Sigmoid colon (tissue), 6 donors: ENCODE measurements at regions not wholly inside any gene's neighbourhood (a gene's known extent, or its start where the extent isn't known, plus 50 kb on each side); places are given as distances from the start of the nearest gene placed in this dataset.
"Not testable (repeated sequence)": the region's sequence is repeated elsewhere in the genome, so short reads cannot be mapped to it uniquely, and the experiment has no call there.

Experiments used
- DNase-seq: peaks from one replicate; pipeline ENCODE4 v3.0.0-alpha.2; 2019
- H3K27ac ChIP-seq, 4 donors: fragments of 200-600 bp; sonication (generic); one replicate each; pipeline ENCODE4 v1.5.1; 2016 to 2019; ENCODE audit warnings: mild to moderate bottlenecking in 1 of 4
- H3K27me3 ChIP-seq, 3 donors: fragments of 200-600 bp; sonication (generic); one replicate each; pipeline ENCODE4 v1.5.1; 2019; ENCODE audit warnings: mild to moderate bottlenecking in 1 of 3
- H3K36me3 ChIP-seq, 4 donors: fragments of 200-600 bp; sonication (generic); one replicate each; pipeline ENCODE4 v1.5.1; 2016 to 2019
- H3K4me1 ChIP-seq, 4 donors: fragments of 200-600 bp; sonication (generic); one replicate each; pipeline ENCODE4 v1.5.1; 2017 to 2019
- H3K4me3 ChIP-seq, 4 donors: fragments of 200-600 bp; sonication (generic); one replicate each; pipeline ENCODE4 v1.5.1; 2017 to 2019; ENCODE audit warnings: mild to moderate bottlenecking in 2 of 4, moderate library complexity in 1 of 4
- H3K9me3 ChIP-seq, 4 donors: fragments of 200-600 bp in 3 of 4; sonication (generic) in 3 of 4; one replicate each; pipeline versions ENCODE4 v1.5.1 to v1.6.1; 2013 to 2019
- CTCF ChIP-seq, 4 experiments: fragments of 450-650 bp in 3 of 4; fragments of 200-600 bp in 1 of 4; IDR thresholded peaks; one replicate each; pipeline ENCODE4 v1.5.1; 2016 to 2019; ENCODE audit warnings: antibody characterized with exemption in 4 of 4, mild to moderate bottlenecking in 3 of 4, moderate library complexity in 2 of 4
- EP300 ChIP-seq, 4 donors: sonication (generic); formaldehyde crosslinking; IDR thresholded peaks; one replicate each; pipeline ENCODE4 v1.6.1; 2017; ENCODE audit warnings: antibody characterized with exemption in 4 of 4
- POLR2A ChIP-seq, 2 donors: fragments of 450-650 bp; IDR thresholded peaks; one replicate each; pipeline ENCODE4 v1.6.1; 2016; ENCODE audit warnings: antibody characterized with exemption in 2 of 2, mild to moderate bottlenecking in 2 of 2, moderate library complexity in 2 of 2
- POLR2AphosphoS5 ChIP-seq, 4 donors: sonication (generic); formaldehyde crosslinking; IDR thresholded peaks; one replicate each; pipeline ENCODE4 v1.6.1; 2017; ENCODE audit warnings: antibody characterized with exemption in 4 of 4
- WGBS, 2 donors: extraction: QIAGEN DNeasy Blood & Tissue Kit; methylation state at CpG; one replicate each; pipeline ENCODE4 v1.1.7; 2013; 5-methylcytosine and 5-hydroxymethylcytosine counted together
- intact Hi-C: fragments of 100-400 bp; cut with DNase I; formaldehyde crosslinking; loops from one replicate; pipeline ENCODE4 v1.15.1; 2023
- donor health status: healthy with polysubstance abuse.
- donor health status: healthy.

GRCh38 chr7:155939350-155939749 lies 127.1 kb upstream of the SHH start:
- no peak for DNase-seq
- no peak overlapping the region for H3K27ac ChIP-seq
- H3K4me3 ChIP-seq = no peak overlapping the region
- no peaks in the 10 kb centered on the region for H3K36me3 ChIP-seq
- H3K4me1 ChIP-seq = no peaks in the 10 kb centered on the region
- peaks cover 0 to 20% (median 0%) of the 10 kb centered on the region in 3 donors for H3K27me3 ChIP-seq
- H3K9me3 ChIP-seq = peaks cover 0 to 1% (median 0%) of the 10 kb centered on the region in 4 donors
- intact Hi-C loops = no loop called here
- TF ChIP-seq POLR2A (IDR thresholded peaks at IDR 0.05) (no peak), POLR2AphosphoS5 (IDR thresholded peaks at IDR 0.05) (no peak), CTCF (IDR thresholded peaks at IDR 0.05) (no peak), EP300 (IDR thresholded peaks at IDR 0.05) (no peak)

- H3K27ac ChIP-seq = no peak overlapping the region
- peaks cover 0 to 20% (median 0%) of the 10 kb centered on the region in 3 donors for H3K27me3 ChIP-seq
- no peak for DNase-seq
- WGBS, 2 donors = 57 to 73% methylated on average over 2 of the region's 2 CpGs
- intact Hi-C loops = no loop called here
- peaks cover 0 to 1% (median 0%) of the 10 kb centered on the region in 4 donors for H3K9me3 ChIP-seq
- no peak overlapping the region for H3K4me3 ChIP-seq
- TF ChIP-seq CTCF (IDR thresholded peaks at IDR 0.05) = no peak
- no peak for TF ChIP-seq EP300 (IDR thresholded peaks at IDR 0.05)
- TF ChIP-seq POLR2AphosphoS5 (IDR thresholded peaks at IDR 0.05) = no peak
- no peak for TF ChIP-seq POLR2A (IDR thresholded peaks at IDR 0.05)
- H3K4me1 ChIP-seq = no peaks in the 10 kb centered on the region
- H3K36me3 ChIP-seq = no peaks in the 10 kb centered on the region
Observed at GRCh38 chr7:155938129-155938528, 125.9 kb upstream of the SHH start.

GRCh38 chr7:155935726-155936125 lies 123.5 kb upstream of the SHH start:
- no peak overlapping the region for H3K27ac ChIP-seq
- peaks cover 0 to 19% (median 0%) of the 10 kb centered on the region in 3 donors for H3K27me3 ChIP-seq
- H3K4me1 ChIP-seq = no peaks in the 10 kb centered on the region
- H3K36me3 ChIP-seq = no peaks in the 10 kb centered on the region
- intact Hi-C loops = no loop called here
- TF ChIP-seq POLR2AphosphoS5 (IDR thresholded peaks at IDR 0.05) (no peak), EP300 (IDR thresholded peaks at IDR 0.05) (no peak), POLR2A (IDR thresholded peaks at IDR 0.05) (no peak), CTCF (IDR thresholded peaks at IDR 0.05) (no peak)
- H3K4me3 ChIP-seq = no peak overlapping the region
- H3K9me3 ChIP-seq = peaks cover 0 to 1% (median 0%) of the 10 kb centered on the region in 4 donors
- 79 to 81% methylated on average over 5 of the region's 5 CpGs for WGBS, 2 donors
- no peak for DNase-seq

- DNase-seq = no peak
- Histone ChIP-seq H3K27ac (no peak overlapping the region), H3K27me3 (peaks cover 0 to 18% (median 0%) of the 10 kb centered on the region in 3 donors), H3K4me1 (no peaks in the 10 kb centered on the region), H3K36me3 (no peaks in the 10 kb centered on the region), H3K4me3 (no peak overlapping the region), H3K9me3 (peaks cover 0 to 1% (median 0%) of the 10 kb centered on the region in 4 donors)
- TF ChIP-seq POLR2A (IDR thresholded peaks at IDR 0.05) = no peak
- no peak for TF ChIP-seq EP300 (IDR thresholded peaks at IDR 0.05)
- TF ChIP-seq POLR2AphosphoS5 (IDR thresholded peaks at IDR 0.05) = no peak
- TF ChIP-seq CTCF (IDR thresholded peaks at IDR 0.05) = no peak
- intact Hi-C loops = no loop called here
- 74 to 80% methylated on average over 3 of the region's 3 CpGs for WGBS, 2 donors
Observed at GRCh38 chr7:155935005-155935557, 122.8 kb upstream of the SHH start.

GRCh38 chr7:155932324-155932723 lies 120.1 kb upstream of the SHH start:
- H3K4me1 ChIP-seq, intact Hi-C loops, H3K4me3 ChIP-seq, H3K9me3 ChIP-seq, DNase-seq, H3K36me3 ChIP-seq, H3K27ac ChIP-seq: not testable (repeated sequence)
- peaks cover 0 to 23% (median 0%) of the 10 kb centered on the region in 3 donors for H3K27me3 ChIP-seq
- 84 to 90% methylated on average over 10 of the region's 10 CpGs for WGBS, 2 donors
